GM19023 (cell line): ENCODE measurements at regions not wholly inside any gene's neighbourhood (a gene's known extent, or its start where the extent isn't known, plus 50 kb on each side); places are given as distances from the start of the nearest gene placed in this dataset.

ENCODE experiments used
- ATAC-seq: cut with Tn5 transposase; IDR thresholded peaks from one replicate; pipeline ENCODE4 v1.9.1; 2021; ENCODE audit warnings: mild to moderate bottlenecking, moderate library complexity; ENCODE audit not compliant: unreplicated experiment

GRCh38 chr18:78390348-78390951 is 589.2 kb upstream of the SALL3 start:
- no peak for ATAC-seq

- ATAC-seq: no peak
Measured at GRCh38 chr18:78390952-78391348, 588.7 kb upstream of the SALL3 start.

GRCh38 chr18:78393086-78393862 is 586.3 kb upstream of the SALL3 start:
- no peak for ATAC-seq

GRCh38 chr18:78396077-78396476 is 583.5 kb upstream of the SALL3 start:
- no peak for ATAC-seq

- ATAC-seq: no peak
Measured at GRCh38 chr18:78396756-78397155, 582.9 kb upstream of the SALL3 start.

- no peak for ATAC-seq
Measured at GRCh38 chr18:78399992-78400503, 579.6 kb upstream of the SALL3 start.

GRCh38 chr18:78402440-78402839 is 577.2 kb upstream of the SALL3 start:
- ATAC-seq: no peak

GRCh38 chr18:78402966-78403365 is 576.7 kb upstream of the SALL3 start:
- no peak for ATAC-seq

GRCh38 chr18:78403371-78403770 is 576.2 kb upstream of the SALL3 start:
- no peak for ATAC-seq

- no peak for ATAC-seq
Measured at GRCh38 chr18:78405763-78406162, 573.9 kb upstream of the SALL3 start.

- ATAC-seq: no peak
Measured at GRCh38 chr18:78406743-78407465, 572.7 kb upstream of the SALL3 start.

GRCh38 chr18:78407466-78407844 is 572.2 kb upstream of the SALL3 start:
- no peak for ATAC-seq

GRCh38 chr18:78408623-78409022 is 571.0 kb upstream of the SALL3 start:
- no peak for ATAC-seq

- ATAC-seq: no peak
Measured at GRCh38 chr18:78410094-78410786, 569.4 kb upstream of the SALL3 start.

GRCh38 chr18:78411539-78411938 is 568.1 kb upstream of the SALL3 start:
- no peak for ATAC-seq

GRCh38 chr18:78414302-78414701 is 565.3 kb upstream of the SALL3 start:
- ATAC-seq: no peak

- ATAC-seq: no peak
Measured at GRCh38 chr18:78416853-78417252, 562.8 kb upstream of the SALL3 start.

GRCh38 chr18:78418379-78418778 is 561.2 kb upstream of the SALL3 start:
- no peak for ATAC-seq

- ATAC-seq: no peak
Measured at GRCh38 chr18:78419171-78419570, 560.4 kb upstream of the SALL3 start.

GRCh38 chr18:78420116-78420515 is 559.5 kb upstream of the SALL3 start:
- ATAC-seq: no peak

- ATAC-seq: no peak
Measured at GRCh38 chr18:78421392-78421791, 558.2 kb upstream of the SALL3 start.
